ENCODE measurements at regions not wholly inside any gene's neighbourhood (a gene's known extent, or its start where the extent isn't known, plus 50 kb on each side); places are given as distances from the start of the nearest gene placed in this dataset.

DNA sequence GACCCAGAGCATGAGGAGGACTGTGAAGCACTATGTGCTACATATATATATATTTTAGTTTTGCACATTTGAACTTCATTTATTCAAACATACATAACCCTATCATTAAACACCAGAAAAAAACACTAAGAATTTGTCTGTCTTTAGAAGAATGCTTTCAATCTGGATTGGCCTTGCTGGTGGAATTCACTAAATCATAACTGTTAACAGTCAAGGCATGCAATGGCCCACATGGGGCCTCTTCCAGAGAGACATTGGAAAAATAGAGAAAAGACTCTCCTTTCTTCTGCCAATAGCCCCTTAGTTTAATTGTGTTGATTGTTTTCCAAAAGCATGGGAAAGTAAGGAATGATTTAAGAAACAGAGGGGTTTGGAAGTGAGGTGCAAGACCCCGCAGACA is 77.9 kb downstream of the MRPL32 start:
- no peaks in the 10 kb centered on the region for H3K27me3 Mint-ChIP-seq (ENCODE audit: unreplicated experiment)
- no peak overlapping the region for H3K4me3 Mint-ChIP-seq (ENCODE audit: low read depth, unreplicated experiment)
- CTCF ChIA-PET: no interaction called here
- H3K4me1 Mint-ChIP-seq (ENCODE audit: low read depth, unreplicated experiment): no peaks in the 10 kb centered on the region
- peaks cover 9% of the 10 kb centered on the region for H3K9me3 Mint-ChIP-seq (ENCODE audit: low read depth, unreplicated experiment)
- BruUV-seq (replicated peaks): no TSS peak
- intact Hi-C loops (cut with micrococcal nuclease; ENCODE audit: unreplicated experiment): no loop called here
- TF ChIP-seq, protein P1, sequence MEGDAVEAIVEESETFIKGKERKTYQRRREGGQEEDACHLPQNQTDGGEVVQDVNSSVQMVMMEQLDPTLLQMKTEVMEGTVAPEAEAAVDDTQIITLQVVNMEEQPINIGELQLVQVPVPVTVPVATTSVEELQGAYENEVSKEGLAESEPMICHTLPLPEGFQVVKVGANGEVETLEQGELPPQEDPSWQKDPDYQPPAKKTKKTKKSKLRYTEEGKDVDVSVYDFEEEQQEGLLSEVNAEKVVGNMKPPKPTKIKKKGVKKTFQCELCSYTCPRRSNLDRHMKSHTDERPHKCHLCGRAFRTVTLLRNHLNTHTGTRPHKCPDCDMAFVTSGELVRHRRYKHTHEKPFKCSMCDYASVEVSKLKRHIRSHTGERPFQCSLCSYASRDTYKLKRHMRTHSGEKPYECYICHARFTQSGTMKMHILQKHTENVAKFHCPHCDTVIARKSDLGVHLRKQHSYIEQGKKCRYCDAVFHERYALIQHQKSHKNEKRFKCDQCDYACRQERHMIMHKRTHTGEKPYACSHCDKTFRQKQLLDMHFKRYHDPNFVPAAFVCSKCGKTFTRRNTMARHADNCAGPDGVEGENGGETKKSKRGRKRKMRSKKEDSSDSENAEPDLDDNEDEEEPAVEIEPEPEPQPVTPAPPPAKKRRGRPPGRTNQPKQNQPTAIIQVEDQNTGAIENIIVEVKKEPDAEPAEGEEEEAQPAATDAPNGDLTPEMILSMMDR (IDR thresholded peaks at IDR 0.05; ENCODE audit: unreplicated experiment): no peak
- DNase-seq: no peak
- H3K27ac Mint-ChIP-seq (ENCODE audit: unreplicated experiment): no peak overlapping the region
- no peaks in the 10 kb centered on the region for H3K36me3 Mint-ChIP-seq (ENCODE audit: insufficient read depth, unreplicated experiment)

DNA sequence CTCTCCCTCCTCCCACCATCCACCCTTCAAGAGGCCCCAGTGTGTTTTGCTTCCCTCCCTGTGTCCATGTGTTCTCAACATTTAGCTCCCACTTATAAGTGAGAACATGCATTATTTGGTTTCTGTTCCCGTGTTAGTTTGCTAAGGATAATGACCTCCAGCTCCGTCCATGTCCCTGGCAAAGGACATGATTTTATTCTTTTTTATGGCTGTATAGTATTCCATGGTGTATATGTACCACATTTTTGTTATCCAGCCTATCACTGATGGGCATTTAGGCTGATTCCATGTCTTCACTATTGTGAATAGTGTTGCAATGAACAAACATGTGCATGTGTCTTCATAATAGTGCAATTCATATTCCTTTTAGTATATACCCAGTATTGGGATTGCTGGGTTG is 79.7 kb downstream of the MRPL32 start:
- Mint-ChIP-seq H3K27me3 (ENCODE audit: unreplicated experiment) (no peaks in the 10 kb centered on the region), H3K36me3 (ENCODE audit: insufficient read depth, unreplicated experiment) (no peaks in the 10 kb centered on the region), H3K4me1 (ENCODE audit: low read depth, unreplicated experiment) (no peaks in the 10 kb centered on the region), H3K9me3 (ENCODE audit: low read depth, unreplicated experiment) (peaks cover 9% of the 10 kb centered on the region), H3K27ac (ENCODE audit: unreplicated experiment) (no peak overlapping the region), H3K4me3 (ENCODE audit: low read depth, unreplicated experiment) (no peak overlapping the region)
- no peak for DNase-seq
- CTCF ChIA-PET: no interaction called here
- intact Hi-C loops (cut with micrococcal nuclease; ENCODE audit: unreplicated experiment): no loop called here
- TF ChIP-seq, protein P1 (IDR thresholded peaks at IDR 0.05; ENCODE audit: unreplicated experiment): no peak
- BruUV-seq (replicated peaks): no TSS peak

DNA sequence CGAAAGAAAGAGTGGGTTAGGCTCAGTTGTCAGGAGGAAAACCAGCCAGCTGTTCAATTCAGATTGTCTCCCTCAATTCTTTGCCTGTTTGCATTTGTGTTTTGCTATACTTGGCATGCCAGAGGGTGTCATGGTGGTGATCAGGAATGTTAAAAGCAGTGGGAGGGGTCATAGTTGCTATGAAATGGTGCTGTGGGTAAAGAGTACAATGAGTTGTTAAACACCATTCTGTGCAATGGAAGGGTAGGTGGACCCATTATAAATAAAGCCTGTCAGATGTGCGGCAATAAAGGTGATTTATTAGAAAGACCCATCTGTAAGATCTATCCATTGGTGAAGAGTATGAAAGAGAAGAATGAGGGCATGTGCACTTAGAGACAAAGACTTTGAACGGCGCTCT is 82.2 kb downstream of the MRPL32 start:
- Mint-ChIP-seq H3K27ac (ENCODE audit: unreplicated experiment) (no peak overlapping the region), H3K36me3 (ENCODE audit: insufficient read depth, unreplicated experiment) (no peaks in the 10 kb centered on the region), H3K27me3 (ENCODE audit: unreplicated experiment) (no peaks in the 10 kb centered on the region), H3K9me3 (ENCODE audit: low read depth, unreplicated experiment) (peaks cover 9% of the 10 kb centered on the region), H3K4me3 (ENCODE audit: low read depth, unreplicated experiment) (no peak overlapping the region), H3K4me1 (ENCODE audit: low read depth, unreplicated experiment) (no peaks in the 10 kb centered on the region)
- TF ChIP-seq, protein P1 (IDR thresholded peaks at IDR 0.05; ENCODE audit: unreplicated experiment): no peak
- no peak for DNase-seq
- CTCF ChIA-PET: no interaction called here
- intact Hi-C loops (cut with micrococcal nuclease; ENCODE audit: unreplicated experiment): no loop called here
- BruUV-seq (replicated peaks): no TSS peak

DNA sequence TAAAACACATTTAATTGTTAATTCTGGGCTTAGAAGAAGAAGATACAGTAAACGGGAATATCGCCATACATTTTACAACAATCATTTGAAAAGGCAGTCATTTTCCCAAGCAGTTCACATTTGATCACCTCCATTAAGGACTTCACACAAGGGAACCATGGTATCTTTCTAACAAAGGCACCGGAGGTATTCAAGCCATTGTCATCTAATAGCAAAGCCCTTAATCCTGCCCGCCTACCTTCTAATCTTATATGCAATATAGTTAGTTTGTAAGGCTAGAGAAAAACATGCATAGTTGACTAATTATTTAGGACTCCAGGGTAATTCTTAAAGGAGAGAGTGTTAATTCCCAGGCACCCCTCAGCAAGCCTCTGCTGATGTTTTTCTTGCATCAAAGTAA is 83.1 kb downstream of the MRPL32 start:
- H3K9me3 Mint-ChIP-seq (ENCODE audit: low read depth, unreplicated experiment): peaks cover 9% of the 10 kb centered on the region
- H3K27ac Mint-ChIP-seq (ENCODE audit: unreplicated experiment): no peak overlapping the region
- H3K4me3 Mint-ChIP-seq (ENCODE audit: low read depth, unreplicated experiment): no peak overlapping the region
- TF ChIP-seq, protein P1 (IDR thresholded peaks at IDR 0.05; ENCODE audit: unreplicated experiment): no peak
- CTCF ChIA-PET: interaction anchor here (1.0 kb wide), 1 partner anchor 380 kb away, joined by 3 read pairs; no protein-coding TSS in a partner anchor
- no peak for DNase-seq
- no peaks in the 10 kb centered on the region for H3K36me3 Mint-ChIP-seq (ENCODE audit: insufficient read depth, unreplicated experiment)
- H3K4me1 Mint-ChIP-seq (ENCODE audit: low read depth, unreplicated experiment): no peaks in the 10 kb centered on the region
- intact Hi-C loops (cut with micrococcal nuclease; ENCODE audit: unreplicated experiment): no loop called here
- no TSS peak for BruUV-seq (replicated peaks)
- no peaks in the 10 kb centered on the region for H3K27me3 Mint-ChIP-seq (ENCODE audit: unreplicated experiment)

DNA sequence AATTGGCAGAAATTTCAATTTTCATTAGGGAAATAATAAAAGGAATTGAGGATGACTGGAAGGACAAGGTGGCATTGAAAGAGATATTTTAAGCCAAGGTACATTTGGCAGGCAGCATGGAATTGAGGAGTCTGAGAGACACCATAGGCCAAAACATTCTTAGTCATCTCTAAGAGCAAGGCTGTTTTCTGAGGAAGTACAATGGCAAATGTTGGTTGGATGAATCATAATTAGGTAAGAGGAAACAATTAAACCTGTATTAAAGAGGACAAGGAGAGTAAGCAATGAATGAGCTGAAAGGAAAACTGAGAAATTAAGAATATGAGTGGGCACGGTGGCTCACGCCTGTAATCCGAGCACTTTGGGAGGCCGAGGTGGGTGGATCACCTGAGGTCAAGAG is 86.3 kb downstream of the MRPL32 start:
- Mint-ChIP-seq H3K4me1 (ENCODE audit: low read depth, unreplicated experiment) (no peaks in the 10 kb centered on the region), H3K27ac (ENCODE audit: unreplicated experiment) (no peak overlapping the region)

More for the DNA sequence above, 86.3 kb downstream of the MRPL32 start:
- CTCF ChIA-PET: no interaction called here
- BruUV-seq (replicated peaks): no TSS peak
- TF ChIP-seq, protein P1 (IDR thresholded peaks at IDR 0.05; ENCODE audit: unreplicated experiment): no peak
- H3K27me3 Mint-ChIP-seq (ENCODE audit: unreplicated experiment): peaks cover 24% of the 10 kb centered on the region
- no peaks in the 10 kb centered on the region for H3K36me3 Mint-ChIP-seq (ENCODE audit: insufficient read depth, unreplicated experiment)
- H3K9me3 Mint-ChIP-seq (ENCODE audit: low read depth, unreplicated experiment): peaks cover 7% of the 10 kb centered on the region
- intact Hi-C loops (cut with micrococcal nuclease; ENCODE audit: unreplicated experiment): no loop called here
- no peak for DNase-seq
- no peak overlapping the region for H3K4me3 Mint-ChIP-seq (ENCODE audit: low read depth, unreplicated experiment)

All from Calu3 (cell line).